ENCODE measurements at regions not wholly inside any gene's neighbourhood (a gene's known extent, or its start where the extent isn't known, plus 50 kb on each side); places are given as distances from the start of the nearest gene placed in this dataset.

- TF ChIP-seq POLR2AphosphoS5 (IDR thresholded peaks at IDR 0.05): no peak
- TF ChIP-seq CTCF (IDR thresholded peaks at IDR 0.05): no peak
These were observed 921.8 kb upstream of the PCDH10 start for GRCh38 chr4:132227151-132227856.

Data from breast epithelium (tissue), 3 donors.